ENCODE measurements at regions not wholly inside any gene's neighbourhood (a gene's known extent, or its start where the extent isn't known, plus 50 kb on each side); places are given as distances from the start of the nearest gene placed in this dataset.

- H3K4me3 ChIP-seq (ENCODE audit: low read depth, low read length): peak overlapping the region; percentile 63
- DNase-seq (ENCODE audit: low read depth, low spot score): peak; percentile 97
- in situ Hi-C loops (cut with HindIII; ENCODE audit: low sequenced_read_pairs): no loop called here
- TF ChIP-seq, protein P1, sequence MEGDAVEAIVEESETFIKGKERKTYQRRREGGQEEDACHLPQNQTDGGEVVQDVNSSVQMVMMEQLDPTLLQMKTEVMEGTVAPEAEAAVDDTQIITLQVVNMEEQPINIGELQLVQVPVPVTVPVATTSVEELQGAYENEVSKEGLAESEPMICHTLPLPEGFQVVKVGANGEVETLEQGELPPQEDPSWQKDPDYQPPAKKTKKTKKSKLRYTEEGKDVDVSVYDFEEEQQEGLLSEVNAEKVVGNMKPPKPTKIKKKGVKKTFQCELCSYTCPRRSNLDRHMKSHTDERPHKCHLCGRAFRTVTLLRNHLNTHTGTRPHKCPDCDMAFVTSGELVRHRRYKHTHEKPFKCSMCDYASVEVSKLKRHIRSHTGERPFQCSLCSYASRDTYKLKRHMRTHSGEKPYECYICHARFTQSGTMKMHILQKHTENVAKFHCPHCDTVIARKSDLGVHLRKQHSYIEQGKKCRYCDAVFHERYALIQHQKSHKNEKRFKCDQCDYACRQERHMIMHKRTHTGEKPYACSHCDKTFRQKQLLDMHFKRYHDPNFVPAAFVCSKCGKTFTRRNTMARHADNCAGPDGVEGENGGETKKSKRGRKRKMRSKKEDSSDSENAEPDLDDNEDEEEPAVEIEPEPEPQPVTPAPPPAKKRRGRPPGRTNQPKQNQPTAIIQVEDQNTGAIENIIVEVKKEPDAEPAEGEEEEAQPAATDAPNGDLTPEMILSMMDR (IDR thresholded peaks at IDR 0.05; ENCODE audit: low read depth, low read length): no peak
These were observed 108.8 kb downstream of the KCNRG start for GRCh38 chr13:50123862-50124535.

DNA sequence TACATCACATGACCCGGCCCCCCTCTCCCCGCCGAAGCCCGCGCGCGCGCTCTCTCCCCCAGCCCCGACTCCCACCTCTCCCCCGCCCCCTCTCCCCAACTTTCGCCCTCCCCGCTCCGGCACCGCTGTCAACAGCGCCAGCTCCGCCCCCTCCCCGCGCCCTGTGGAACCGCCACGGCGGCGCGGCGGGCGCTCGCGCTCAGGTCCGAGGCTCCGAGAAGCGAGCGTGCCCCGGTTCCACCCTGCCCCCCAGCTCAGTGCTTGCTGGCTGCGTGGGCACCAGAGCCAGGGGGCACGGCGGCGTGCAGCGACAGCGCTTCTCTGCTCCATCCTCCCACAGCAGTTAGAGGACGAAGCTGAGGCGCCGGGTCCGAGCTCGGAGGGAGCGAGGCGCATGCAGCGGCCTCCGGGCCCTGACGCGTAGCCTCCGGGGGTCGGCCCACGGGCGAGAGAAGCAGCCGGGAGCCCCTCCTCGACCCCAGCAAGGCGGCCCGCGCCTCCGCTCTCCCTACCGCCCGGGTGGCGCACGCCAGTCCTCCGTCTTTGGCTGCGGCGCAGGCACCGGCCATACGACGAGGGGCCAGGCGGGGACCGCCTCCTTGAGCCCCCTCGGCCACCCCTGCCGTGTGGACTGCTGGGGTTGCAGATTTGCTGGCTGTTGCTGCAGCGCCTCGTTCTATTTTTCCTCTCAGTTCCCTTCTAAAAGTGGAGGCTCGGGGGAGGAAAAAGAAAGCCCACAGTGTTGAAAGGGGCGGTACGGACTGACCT, 109.5 kb downstream of the KCNRG start:
- DNase-seq (ENCODE audit: low read depth, low spot score): peak; percentile 70
- in situ Hi-C loops (cut with HindIII; ENCODE audit: low sequenced_read_pairs): no loop called here
- TF ChIP-seq, protein P1 (IDR thresholded peaks at IDR 0.05; ENCODE audit: low read depth, low read length): no peak
- H3K4me3 ChIP-seq (ENCODE audit: low read depth, low read length): peak overlapping the region; percentile 63

GRCh38 chr13:50125304-50125553, 110.0 kb downstream of the KCNRG start:
- DNase-seq (ENCODE audit: low read depth, low spot score): no peak
- H3K4me3 ChIP-seq (ENCODE audit: low read depth, low read length): peak overlapping the region; percentile 63
- in situ Hi-C loops (cut with HindIII; ENCODE audit: low sequenced_read_pairs): no loop called here
- TF ChIP-seq, protein P1 (IDR thresholded peaks at IDR 0.05; ENCODE audit: low read depth, low read length): no peak

DNA sequence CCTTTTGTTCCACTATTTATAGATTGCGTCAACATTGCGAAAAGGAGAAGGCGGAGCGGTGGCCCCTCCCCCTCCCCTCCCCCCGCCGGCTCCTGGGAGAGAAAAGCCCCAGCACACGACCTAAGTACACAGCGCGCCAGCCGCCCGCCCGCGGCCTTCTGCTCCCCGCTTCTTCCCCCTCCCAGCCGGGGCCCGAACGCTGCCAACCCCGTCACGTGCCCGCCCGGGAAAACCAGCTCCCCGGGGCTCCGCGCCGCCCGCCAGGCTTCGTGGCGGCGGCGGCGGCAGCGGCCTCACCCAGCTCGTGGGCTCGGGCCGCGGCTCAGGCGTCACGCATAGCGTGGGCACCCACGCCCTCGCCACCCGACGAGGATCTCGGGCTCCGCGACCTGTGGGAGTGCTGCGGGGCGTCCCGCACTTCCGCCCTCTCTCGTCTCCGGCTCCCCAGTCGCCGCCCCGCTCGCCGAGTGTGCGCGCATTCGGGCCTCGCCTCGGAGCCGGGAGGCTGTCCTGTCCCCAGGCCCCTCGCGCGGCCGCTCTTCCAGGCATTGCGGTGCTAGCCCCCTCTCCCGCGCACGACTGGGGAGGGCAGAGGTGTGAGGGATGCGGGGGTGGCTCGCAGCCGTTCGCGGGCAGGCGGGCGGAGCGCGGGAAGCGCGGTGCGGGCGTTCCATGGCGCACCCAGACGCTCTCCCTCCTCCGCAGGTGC, 110.5 kb downstream of the KCNRG start:
- DNase-seq (ENCODE audit: low read depth, low spot score): peak; percentile 90
- TF ChIP-seq, protein P1 (IDR thresholded peaks at IDR 0.05; ENCODE audit: low read depth, low read length): no peak
- in situ Hi-C loops (cut with HindIII; ENCODE audit: low sequenced_read_pairs): no loop called here
- peak overlapping the region; percentile 63 for H3K4me3 ChIP-seq (ENCODE audit: low read depth, low read length)

DNA sequence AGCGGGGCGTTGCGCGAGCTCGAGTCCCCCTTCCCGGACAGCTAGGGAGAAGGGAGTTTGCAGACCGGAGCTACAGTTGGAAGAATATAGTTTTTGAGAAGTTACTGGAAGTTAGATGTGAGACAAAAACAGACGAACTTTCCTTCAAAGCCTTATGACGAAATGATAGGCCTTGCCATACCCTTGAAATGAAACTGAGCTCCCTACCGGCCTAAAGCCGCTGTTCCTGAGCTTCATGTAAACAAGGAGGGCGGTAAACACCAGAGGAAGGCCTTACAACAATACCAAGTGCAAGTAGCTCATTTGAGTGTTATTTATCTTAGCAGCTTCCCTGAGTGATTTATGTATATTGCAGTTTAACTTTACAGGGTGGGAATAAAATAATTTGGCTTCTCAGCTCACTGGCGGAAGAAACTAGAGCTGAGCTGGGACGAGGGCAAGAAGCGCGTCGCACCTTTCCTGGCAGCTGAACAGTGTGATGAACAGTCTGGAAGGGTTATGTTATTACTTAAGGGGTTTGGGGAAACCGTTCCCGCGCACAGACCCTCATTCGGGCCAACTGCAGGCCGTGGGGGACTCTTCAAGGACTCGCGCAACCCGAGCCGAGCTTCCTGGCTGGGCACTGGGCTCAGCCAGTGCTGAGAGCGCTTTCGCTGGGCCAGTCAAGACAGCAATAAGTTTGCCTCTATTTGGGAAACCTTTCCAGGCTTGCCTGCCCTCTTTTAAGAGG, 111.2 kb downstream of the KCNRG start:
- H3K4me3 ChIP-seq (ENCODE audit: low read depth, low read length): peak overlapping the region; percentile 63
- DNase-seq (ENCODE audit: low read depth, low spot score): peak; percentile 52
- TF ChIP-seq, protein P1 (IDR thresholded peaks at IDR 0.05; ENCODE audit: low read depth, low read length): no peak
- in situ Hi-C loops (cut with HindIII; ENCODE audit: low sequenced_read_pairs): no loop called here

- H3K4me3 ChIP-seq (ENCODE audit: low read depth, low read length): peak overlapping the region; percentile 35
- in situ Hi-C loops (cut with HindIII; ENCODE audit: low sequenced_read_pairs): no loop called here
- TF ChIP-seq, protein P1 (IDR thresholded peaks at IDR 0.05; ENCODE audit: low read depth, low read length): no peak
- DNase-seq (ENCODE audit: low read depth, low spot score): peak; percentile 56
These were observed 111.9 kb downstream of the KCNRG start for GRCh38 chr13:50126993-50127725.

Data from astrocyte of the spinal cord (primary cell).